CD4-positive, alpha-beta T cell (primary cell): ENCODE measurements at regions not wholly inside any gene's neighbourhood (a gene's known extent, or its start where the extent isn't known, plus 50 kb on each side); places are given as distances from the start of the nearest gene placed in this dataset.
"Not testable (repeated sequence)": the region's sequence is repeated elsewhere in the genome, so short reads cannot be mapped to it uniquely, and the experiment has no call there.

ENCODE experiments used
- ATAC-seq: fragments of 200-7000 bp; cut with Tn5 transposase; one replicate; pipeline ENCODE4 v1.10.0; 2022; ENCODE audit warnings: mild to moderate bottlenecking; ENCODE audit not compliant: poor library complexity
- CTCF ChIA-PET: fragments of 350-600 bp; sonication (Branson Sonifier 250); formaldehyde crosslinking; loops from one replicate; lab custom pipeline; 2021; ENCODE audit warnings: antibody characterized with exemption, inconsistent platforms; lab: Charles Lee
- POLR2A ChIA-PET: fragments of 350-600 bp; sonication (Branson Sonifier 250); formaldehyde crosslinking; loops from one replicate; lab custom pipeline; 2021; ENCODE audit warnings: antibody characterized with exemption, inconsistent platforms; lab: Charles Lee
- DNase-seq, 14 experiments: peaks; one replicate each; pipeline ENCODE4 v3.0.0-alpha.2; 2013 to 2020; ENCODE audit warnings: mixed read lengths in 2 of 14
- H3K27ac ChIP-seq, 2 donors: one replicate each; pipeline versions ENCODE4 v1.5.1 to v1.7.0; 2013; ENCODE audit warnings: low read length in 2 of 2, low read depth in 1 of 2, mild to moderate bottlenecking in 1 of 2
- H3K27me3 ChIP-seq, 2 experiments: 1 replicate in 1 of 2; 2 replicates in 1 of 2; pipeline versions ENCODE4 v1.6.1 to v1.7.0; 2013; ENCODE audit warnings: low read length in 2 of 2, control low read depth in 1 of 2, mild to moderate bottlenecking in 1 of 2, moderate library complexity in 1 of 2; ENCODE audit not compliant: insufficient read depth in 2 of 2, control insufficient read depth in 1 of 2
- H3K36me3 ChIP-seq: one replicate; pipeline ENCODE4 v1.6.1; 2013; ENCODE audit warnings: low read length, control low read depth; ENCODE audit not compliant: insufficient read depth
- H3K4me1 ChIP-seq: one replicate; pipeline ENCODE4 v1.6.1; 2013; ENCODE audit warnings: low read length, control low read depth; ENCODE audit not compliant: insufficient read depth
- H3K4me3 ChIP-seq: one replicate; pipeline ENCODE4 v1.5.1; 2013; ENCODE audit warnings: mild to moderate bottlenecking, low read length, moderate library complexity
- H3K9me3 ChIP-seq, 2 experiments: 1 replicate in 1 of 2; 2 replicates in 1 of 2; pipeline versions ENCODE4 v1.6.1 to v1.7.0; 2013; ENCODE audit warnings: low read length in 2 of 2, mild to moderate bottlenecking in 2 of 2, control low read depth in 1 of 2, moderate library complexity in 1 of 2; ENCODE audit not compliant: control insufficient read depth in 1 of 2, insufficient read depth in 1 of 2
- H3K27ac Mint-ChIP-seq: one replicate; pipeline ENCODE4 v1.8.0; 2020; ENCODE audit warnings: mixed read lengths
- H3K27me3 Mint-ChIP-seq: one replicate; pipeline ENCODE4 v1.8.0; 2021; ENCODE audit warnings: mixed read lengths
- H3K36me3 Mint-ChIP-seq: one replicate; pipeline ENCODE4 v1.8.0; 2021; ENCODE audit warnings: low read depth, mixed read lengths
- H3K4me1 Mint-ChIP-seq: one replicate; pipeline ENCODE4 v1.8.0; 2021; ENCODE audit warnings: low read depth, mixed read lengths
- H3K4me3 Mint-ChIP-seq: one replicate; pipeline ENCODE4 v1.8.0; 2020; ENCODE audit warnings: mild to moderate bottlenecking, mixed read lengths
- H3K9me3 Mint-ChIP-seq: one replicate; pipeline ENCODE4 v1.8.0; 2020; ENCODE audit warnings: mixed read lengths
- intact Hi-C, 2 experiments: fragments of 100-400 bp; cut with DNase I in 1 of 2; cut with micrococcal nuclease in 1 of 2; formaldehyde crosslinking; loops; one replicate each; pipeline versions ENCODE4 v1.15.1 to v1.9.0; 2023 to 2025; cut with DNase I, micrococcal nuclease
- TF ChIP-seq, protein P1 (sequence below): fragments of 200-600 bp; IDR thresholded peaks from one replicate; pipeline ENCODE4 v1.8.0; 2022; ENCODE audit warnings: antibody characterized with exemption, mild to moderate bottlenecking

DNA sequence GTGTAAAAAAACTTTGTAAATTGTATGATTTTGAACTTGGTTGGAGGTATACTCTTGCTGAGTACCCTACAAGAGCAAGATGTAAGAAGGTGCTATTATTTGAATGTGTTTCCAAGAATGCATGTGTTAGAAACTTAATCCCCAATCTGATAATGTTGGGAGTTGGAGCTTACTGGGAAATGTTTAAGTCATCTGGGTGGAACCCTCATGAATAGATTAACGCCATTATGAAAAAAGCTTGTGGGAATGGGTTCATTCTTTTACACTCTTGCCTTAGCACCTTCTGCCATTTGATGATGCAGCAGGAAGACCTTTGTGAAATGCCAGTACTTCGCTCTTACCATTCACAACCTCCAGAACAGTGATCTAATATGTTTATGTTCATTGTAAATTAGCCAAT is 498.3 kb downstream of the TMEM135 start:
- TF ChIP-seq, protein P1, sequence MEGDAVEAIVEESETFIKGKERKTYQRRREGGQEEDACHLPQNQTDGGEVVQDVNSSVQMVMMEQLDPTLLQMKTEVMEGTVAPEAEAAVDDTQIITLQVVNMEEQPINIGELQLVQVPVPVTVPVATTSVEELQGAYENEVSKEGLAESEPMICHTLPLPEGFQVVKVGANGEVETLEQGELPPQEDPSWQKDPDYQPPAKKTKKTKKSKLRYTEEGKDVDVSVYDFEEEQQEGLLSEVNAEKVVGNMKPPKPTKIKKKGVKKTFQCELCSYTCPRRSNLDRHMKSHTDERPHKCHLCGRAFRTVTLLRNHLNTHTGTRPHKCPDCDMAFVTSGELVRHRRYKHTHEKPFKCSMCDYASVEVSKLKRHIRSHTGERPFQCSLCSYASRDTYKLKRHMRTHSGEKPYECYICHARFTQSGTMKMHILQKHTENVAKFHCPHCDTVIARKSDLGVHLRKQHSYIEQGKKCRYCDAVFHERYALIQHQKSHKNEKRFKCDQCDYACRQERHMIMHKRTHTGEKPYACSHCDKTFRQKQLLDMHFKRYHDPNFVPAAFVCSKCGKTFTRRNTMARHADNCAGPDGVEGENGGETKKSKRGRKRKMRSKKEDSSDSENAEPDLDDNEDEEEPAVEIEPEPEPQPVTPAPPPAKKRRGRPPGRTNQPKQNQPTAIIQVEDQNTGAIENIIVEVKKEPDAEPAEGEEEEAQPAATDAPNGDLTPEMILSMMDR: no peak
- no peaks in the 10 kb centered on the region for H3K4me1 Mint-ChIP-seq
- no peak overlapping the region for H3K27ac Mint-ChIP-seq
- no peaks in the 10 kb centered on the region for H3K9me3 ChIP-seq
- H3K9me3 Mint-ChIP-seq: no peaks in the 10 kb centered on the region
- intact Hi-C loops: no loop called here
- H3K27me3 ChIP-seq: no peaks in the 10 kb centered on the region
- H3K36me3 Mint-ChIP-seq: no peaks in the 10 kb centered on the region
- no peak overlapping the region for H3K27ac ChIP-seq
- H3K4me3 Mint-ChIP-seq: no peak overlapping the region
- ChIA-PET POLR2A (no interaction called here), CTCF (no interaction called here)
- H3K4me1 ChIP-seq: no peaks in the 10 kb centered on the region
- H3K27me3 Mint-ChIP-seq: no peaks in the 10 kb centered on the region
- no peak for DNase-seq
- no peaks in the 10 kb centered on the region for H3K36me3 ChIP-seq
- ATAC-seq: no peak
- no peak overlapping the region for H3K4me3 ChIP-seq

DNA sequence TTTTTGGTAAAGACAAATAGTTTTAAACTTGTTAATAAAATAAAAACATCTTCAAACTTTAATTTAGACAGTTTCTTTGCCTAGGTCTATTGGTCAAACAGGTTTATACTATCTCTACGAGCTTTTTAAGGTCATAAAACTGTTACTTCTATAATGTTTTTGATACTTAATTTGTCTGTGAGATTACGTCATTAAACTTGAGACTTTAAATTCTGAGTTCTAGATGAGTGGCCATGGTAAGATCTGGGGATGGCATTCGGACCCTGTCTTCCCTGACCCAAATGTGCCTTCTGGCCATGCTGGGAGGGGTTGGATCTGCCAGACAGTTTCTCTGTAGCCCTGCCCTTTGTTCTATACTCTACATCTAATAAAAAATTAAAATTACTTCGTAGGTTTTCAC is 497.8 kb downstream of the TMEM135 start:
- Mint-ChIP-seq H3K9me3 (no peaks in the 10 kb centered on the region), H3K36me3 (no peaks in the 10 kb centered on the region), H3K27me3 (no peaks in the 10 kb centered on the region), H3K4me1 (no peaks in the 10 kb centered on the region), H3K27ac (no peak overlapping the region), H3K4me3 (no peak overlapping the region)
- Histone ChIP-seq H3K4me1 (no peaks in the 10 kb centered on the region), H3K9me3 (no peaks in the 10 kb centered on the region), H3K27ac (no peak overlapping the region), H3K27me3 (no peaks in the 10 kb centered on the region), H3K4me3 (no peak overlapping the region), H3K36me3 (no peaks in the 10 kb centered on the region)
- TF ChIP-seq, protein P1: no peak
- DNase-seq (no peak), ATAC-seq (no peak)
- CTCF ChIA-PET: no interaction called here
- intact Hi-C loops: no loop called here
- POLR2A ChIA-PET: interaction anchor here (1.0 kb wide), 1 partner anchor 10 kb away, joined by 3 read pairs; no protein-coding TSS in a partner anchor

DNA sequence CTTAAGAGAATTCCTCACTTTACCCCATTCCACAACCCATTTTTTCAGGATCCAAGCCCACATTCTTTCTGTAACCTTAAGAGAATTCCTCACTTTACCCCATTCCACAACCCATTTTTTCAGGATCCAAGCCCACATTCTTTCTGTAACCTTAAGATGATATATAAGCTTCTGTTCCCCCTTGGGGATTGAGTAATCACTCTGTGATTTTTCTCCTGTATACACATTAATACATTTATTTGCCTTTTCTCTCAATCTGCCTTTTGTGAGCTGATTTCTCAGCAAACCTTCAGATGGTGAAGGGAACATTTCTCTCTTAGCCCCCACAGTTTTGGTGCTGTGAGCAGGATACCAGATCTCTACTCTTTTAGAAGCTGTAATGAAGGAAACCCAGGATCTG is 494.1 kb downstream of the TMEM135 start:
- H3K4me3 ChIP-seq, POLR2A ChIA-PET, H3K27ac ChIP-seq, H3K4me1 Mint-ChIP-seq, H3K36me3 Mint-ChIP-seq, H3K27me3 Mint-ChIP-seq, H3K27ac Mint-ChIP-seq, H3K4me3 Mint-ChIP-seq, H3K27me3 ChIP-seq, H3K4me1 ChIP-seq, ATAC-seq, CTCF ChIA-PET, intact Hi-C loops, H3K36me3 ChIP-seq, H3K9me3 Mint-ChIP-seq, DNase-seq: not testable (repeated sequence)
- H3K9me3 ChIP-seq: peaks cover 0 to 12% of the 10 kb centered on the region in 2 experiments

DNA sequence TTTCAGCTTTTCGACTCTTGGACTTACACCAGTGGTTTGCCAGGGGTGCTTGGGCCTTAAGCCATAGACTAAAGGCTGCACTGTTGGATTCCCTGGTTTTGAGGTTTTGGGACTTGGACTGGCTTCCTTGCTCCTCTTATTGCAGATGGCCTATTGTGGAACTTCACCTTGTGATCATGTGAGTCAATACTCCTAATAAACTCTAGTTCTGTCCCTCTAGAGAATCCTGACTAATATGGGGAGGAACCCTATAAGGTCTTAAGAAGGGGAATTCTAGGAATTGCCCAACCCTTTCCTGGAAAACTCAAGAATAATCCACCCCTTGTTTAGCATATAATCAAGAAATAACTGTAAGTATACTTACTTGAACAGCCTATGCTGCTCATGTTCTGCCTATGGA is 491.8 kb downstream of the TMEM135 start:
- Mint-ChIP-seq H3K36me3 (no peaks in the 10 kb centered on the region), H3K4me3 (no peak overlapping the region), H3K27me3 (no peaks in the 10 kb centered on the region), H3K4me1 (no peaks in the 10 kb centered on the region), H3K9me3 (peaks cover 4% of the 10 kb centered on the region), H3K27ac (no peak overlapping the region)
- ChIA-PET CTCF (no interaction called here), POLR2A (no interaction called here)
- intact Hi-C loops: no loop called here
- no peak overlapping the region for H3K27ac ChIP-seq
- DNase-seq (no peak), ATAC-seq (no peak)
- H3K4me3 ChIP-seq: no peak overlapping the region
- peaks cover 0 to 12% of the 10 kb centered on the region in 2 experiments for H3K9me3 ChIP-seq
- no peaks in the 10 kb centered on the region for H3K27me3 ChIP-seq
- no peaks in the 10 kb centered on the region for H3K36me3 ChIP-seq
- TF ChIP-seq, protein P1: no peak
- H3K4me1 ChIP-seq: no peaks in the 10 kb centered on the region
